ENCODE measurements at regions not wholly inside any gene's neighbourhood (a gene's known extent, or its start where the extent isn't known, plus 50 kb on each side); places are given as distances from the start of the nearest gene placed in this dataset.
"Not testable (repeated sequence)": the region's sequence is repeated elsewhere in the genome, so short reads cannot be mapped to it uniquely, and the experiment has no call there.

GRCh38 chr5:162607879-162608278, 540.3 kb downstream of the GABRG2 start:
- no peaks in the 10 kb centered on the region for H4K20me1 ChIP-seq (ENCODE audit: insufficient read depth, low read length)
- H2AFZ ChIP-seq (ENCODE audit: low read length), result no peak overlapping the region
- no peaks in the 10 kb centered on the region for H3K4me1 ChIP-seq (ENCODE audit: insufficient read depth, low read length, severe bottlenecking)
- no peak for TF ChIP-seq EZH2 (IDR thresholded peaks at IDR 0.05; ENCODE audit: borderline replicate concordance, low read length)
- peak; percentile 45; the same call in 1 of the 2 replicates for TF ChIP-seq CTCF (IDR thresholded peaks at IDR 0.05; ENCODE audit: low read length)
- H3K4me2 ChIP-seq (ENCODE audit: low read length), result no peak overlapping the region
- H3K79me2 ChIP-seq (ENCODE audit: insufficient read depth, low read length), result no peaks in the 10 kb centered on the region
- H3K27ac ChIP-seq (ENCODE audit: low read depth, low read length, poor library complexity, severe bottlenecking), result no peak overlapping the region
- no peaks in the 10 kb centered on the region for H3F3A ChIP-seq (ENCODE audit: insufficient read depth, low read length)
- no peaks in the 10 kb centered on the region for H3K9me2 ChIP-seq (ENCODE audit: low read depth, low read length)
- H3K27me3 ChIP-seq (ENCODE audit: insufficient read depth, low read length), result no peaks in the 10 kb centered on the region
- H3K9ac ChIP-seq (ENCODE audit: low read length), result no peak overlapping the region
- H3K4me3 ChIP-seq (ENCODE audit: low read depth, low read length, poor library complexity, severe bottlenecking), result no peak overlapping the region
- H3K36me3 ChIP-seq (ENCODE audit: insufficient read depth, low read length), result no peaks in the 10 kb centered on the region
- H3K9me3 ChIP-seq (ENCODE audit: low read length), result no peaks in the 10 kb centered on the region

- not testable (repeated sequence) for H3F3A ChIP-seq (ENCODE audit: insufficient read depth, low read length); H3K27ac ChIP-seq (ENCODE audit: low read depth, low read length, poor library complexity, severe bottlenecking); H2AFZ ChIP-seq (ENCODE audit: low read length); H3K9ac ChIP-seq (ENCODE audit: low read length); H3K27me3 ChIP-seq (ENCODE audit: insufficient read depth, low read length); H3K9me2 ChIP-seq (ENCODE audit: low read depth, low read length); H3K79me2 ChIP-seq (ENCODE audit: insufficient read depth, low read length); H3K4me1 ChIP-seq (ENCODE audit: insufficient read depth, low read length, severe bottlenecking); H3K4me3 ChIP-seq (ENCODE audit: low read depth, low read length, poor library complexity, severe bottlenecking); H3K36me3 ChIP-seq (ENCODE audit: insufficient read depth, low read length); H4K20me1 ChIP-seq (ENCODE audit: insufficient read depth, low read length); H3K4me2 ChIP-seq (ENCODE audit: low read length); H3K9me3 ChIP-seq (ENCODE audit: low read length)
Measured at GRCh38 chr5:162621726-162622263, 554.2 kb downstream of the GABRG2 start.

GRCh38 chr5:162624110-162624509, 556.5 kb downstream of the GABRG2 start:
- TF ChIP-seq CTCF (IDR thresholded peaks at IDR 0.05; ENCODE audit: low read length) (no peak), EZH2 (IDR thresholded peaks at IDR 0.05; ENCODE audit: borderline replicate concordance, low read length) (no peak)

GRCh38 chr5:162637481-162637880, 569.9 kb downstream of the GABRG2 start:
- H3K4me1 ChIP-seq (ENCODE audit: insufficient read depth, low read length, severe bottlenecking), result no peaks in the 10 kb centered on the region
- H3F3A ChIP-seq (ENCODE audit: insufficient read depth, low read length), result no peaks in the 10 kb centered on the region
- no peak overlapping the region for H3K9ac ChIP-seq (ENCODE audit: low read length)
- no peaks in the 10 kb centered on the region for H3K79me2 ChIP-seq (ENCODE audit: insufficient read depth, low read length)
- no peaks in the 10 kb centered on the region for H3K9me2 ChIP-seq (ENCODE audit: low read depth, low read length)
- H2AFZ ChIP-seq (ENCODE audit: low read length), result no peak overlapping the region
- H3K4me2 ChIP-seq (ENCODE audit: low read length), result no peak overlapping the region
- H3K36me3 ChIP-seq (ENCODE audit: insufficient read depth, low read length), result no peaks in the 10 kb centered on the region
- no peaks in the 10 kb centered on the region for H3K27me3 ChIP-seq (ENCODE audit: insufficient read depth, low read length)
- no peaks in the 10 kb centered on the region for H3K9me3 ChIP-seq (ENCODE audit: low read length)
- H3K4me3 ChIP-seq (ENCODE audit: low read depth, low read length, poor library complexity, severe bottlenecking), result no peak overlapping the region
- no peaks in the 10 kb centered on the region for H4K20me1 ChIP-seq (ENCODE audit: insufficient read depth, low read length)
- TF ChIP-seq EZH2 (IDR thresholded peaks at IDR 0.05; ENCODE audit: borderline replicate concordance, low read length) (no peak), CTCF (IDR thresholded peaks at IDR 0.05; ENCODE audit: low read length) (no peak)
- no peak overlapping the region for H3K27ac ChIP-seq (ENCODE audit: low read depth, low read length, poor library complexity, severe bottlenecking)

More at GRCh38 chr5:162624110-162624509, 556.5 kb downstream of the GABRG2 start:
- Histone ChIP-seq H3K27me3 (ENCODE audit: insufficient read depth, low read length) (no peaks in the 10 kb centered on the region), H3K9ac (ENCODE audit: low read length) (no peak overlapping the region), H3K4me1 (ENCODE audit: insufficient read depth, low read length, severe bottlenecking) (no peaks in the 10 kb centered on the region), H3K79me2 (ENCODE audit: insufficient read depth, low read length) (no peaks in the 10 kb centered on the region), H3K36me3 (ENCODE audit: insufficient read depth, low read length) (no peaks in the 10 kb centered on the region), H4K20me1 (ENCODE audit: insufficient read depth, low read length) (no peaks in the 10 kb centered on the region), H3K27ac (ENCODE audit: low read depth, low read length, poor library complexity, severe bottlenecking) (no peak overlapping the region), H3F3A (ENCODE audit: insufficient read depth, low read length) (no peaks in the 10 kb centered on the region), H3K4me3 (ENCODE audit: low read depth, low read length, poor library complexity, severe bottlenecking) (no peak overlapping the region), H3K9me3 (ENCODE audit: low read length) (no peaks in the 10 kb centered on the region), H2AFZ (ENCODE audit: low read length) (no peak overlapping the region), H3K9me2 (ENCODE audit: low read depth, low read length) (no peaks in the 10 kb centered on the region), H3K4me2 (ENCODE audit: low read length) (no peak overlapping the region)

Data from OCI-LY1 (cell line).